GM18868 (cell line): ENCODE measurements at regions not wholly inside any gene's neighbourhood (a gene's known extent, or its start where the extent isn't known, plus 50 kb on each side); places are given as distances from the start of the nearest gene placed in this dataset.
A peak's percentile ranks its signal among the peaks of the same experiment; 100 is the strongest.
"Not testable (repeated sequence)": the region's sequence is repeated elsewhere in the genome, so short reads cannot be mapped to it uniquely, and the experiment has no call there.

Experiments used
- ATAC-seq: cut with Tn5 transposase; IDR thresholded peaks from one replicate; pipeline ENCODE4 v1.9.1; 2021; ENCODE audit warnings: mild to moderate bottlenecking, moderate library complexity; ENCODE audit not compliant: unreplicated experiment

- no peak for ATAC-seq
These were observed 2052.0 kb upstream of the C9orf72 start for GRCh38 chr9:29625292-29625731.

DNA sequence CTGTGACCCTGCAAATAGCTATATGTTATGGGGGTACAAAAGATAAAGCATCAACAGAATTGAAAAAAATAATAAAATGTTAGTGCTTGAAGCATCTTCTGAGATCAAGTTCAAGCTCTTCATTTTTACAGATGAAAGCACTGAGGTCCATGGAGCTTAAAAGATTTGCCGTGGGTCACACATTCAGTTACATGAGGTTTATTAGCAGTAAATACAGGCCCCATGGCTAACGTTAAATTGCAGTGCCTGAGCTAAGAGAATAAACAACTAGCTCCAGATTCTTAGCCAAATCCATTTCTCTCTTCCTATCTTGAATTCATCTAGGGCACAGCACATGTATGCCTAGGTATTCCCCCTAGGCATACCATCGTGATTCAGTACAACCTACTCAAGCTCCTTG, 2052.7 kb upstream of the C9orf72 start:
- ATAC-seq, result no peak

DNA sequence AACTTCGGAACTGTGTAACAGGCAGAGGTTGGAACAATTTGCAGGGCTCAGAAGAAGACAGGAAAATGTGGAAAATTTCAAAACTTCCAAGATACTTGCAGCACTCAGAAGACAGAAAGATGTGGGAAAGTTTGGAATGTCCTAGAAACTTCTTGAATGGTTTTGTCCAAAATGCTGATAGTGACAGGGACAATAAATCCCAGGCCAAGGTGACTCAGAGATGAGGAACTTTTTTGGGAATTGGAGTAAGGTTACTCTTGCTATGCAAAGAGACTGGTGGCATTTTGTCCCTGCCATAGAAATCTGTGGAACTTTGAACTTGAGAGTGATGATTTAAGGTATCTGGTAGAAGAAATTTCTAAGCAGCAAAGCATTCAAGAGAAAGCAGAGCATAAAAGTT, 2055.6 kb upstream of the C9orf72 start:
- ATAC-seq, result not testable (repeated sequence)

GRCh38 chr9:29637471-29638237, 2064.4 kb upstream of the C9orf72 start:
- no peak for ATAC-seq

- no peak for ATAC-seq
These were observed 2067.2 kb upstream of the C9orf72 start for GRCh38 chr9:29640507-29640906.

- ATAC-seq, result no peak
These were observed 2071.2 kb upstream of the C9orf72 start for GRCh38 chr9:29644514-29644913.

GRCh38 chr9:29647451-29647850, 2074.2 kb upstream of the C9orf72 start:
- no peak for ATAC-seq

- ATAC-seq, result no peak
These were observed 2074.9 kb upstream of the C9orf72 start for GRCh38 chr9:29648132-29648531.

DNA sequence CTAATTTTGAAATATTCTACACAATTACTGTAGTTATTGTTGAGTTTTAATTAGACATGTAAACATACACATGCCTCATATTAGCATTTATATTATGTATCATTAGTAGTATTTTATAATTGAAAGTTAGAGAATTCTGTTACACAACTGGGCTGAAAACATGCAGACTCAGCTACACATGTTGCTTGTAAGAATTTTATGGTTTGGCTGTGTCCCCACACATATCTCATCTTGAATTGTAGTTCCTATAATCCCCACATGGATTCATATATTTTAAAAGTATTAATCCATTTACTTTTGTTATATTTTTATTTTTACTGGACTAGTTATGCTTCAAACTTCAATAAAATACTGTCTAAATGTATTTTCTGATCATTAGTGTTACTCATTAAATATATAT, 2075.3 kb upstream of the C9orf72 start:
- no peak for ATAC-seq

DNA sequence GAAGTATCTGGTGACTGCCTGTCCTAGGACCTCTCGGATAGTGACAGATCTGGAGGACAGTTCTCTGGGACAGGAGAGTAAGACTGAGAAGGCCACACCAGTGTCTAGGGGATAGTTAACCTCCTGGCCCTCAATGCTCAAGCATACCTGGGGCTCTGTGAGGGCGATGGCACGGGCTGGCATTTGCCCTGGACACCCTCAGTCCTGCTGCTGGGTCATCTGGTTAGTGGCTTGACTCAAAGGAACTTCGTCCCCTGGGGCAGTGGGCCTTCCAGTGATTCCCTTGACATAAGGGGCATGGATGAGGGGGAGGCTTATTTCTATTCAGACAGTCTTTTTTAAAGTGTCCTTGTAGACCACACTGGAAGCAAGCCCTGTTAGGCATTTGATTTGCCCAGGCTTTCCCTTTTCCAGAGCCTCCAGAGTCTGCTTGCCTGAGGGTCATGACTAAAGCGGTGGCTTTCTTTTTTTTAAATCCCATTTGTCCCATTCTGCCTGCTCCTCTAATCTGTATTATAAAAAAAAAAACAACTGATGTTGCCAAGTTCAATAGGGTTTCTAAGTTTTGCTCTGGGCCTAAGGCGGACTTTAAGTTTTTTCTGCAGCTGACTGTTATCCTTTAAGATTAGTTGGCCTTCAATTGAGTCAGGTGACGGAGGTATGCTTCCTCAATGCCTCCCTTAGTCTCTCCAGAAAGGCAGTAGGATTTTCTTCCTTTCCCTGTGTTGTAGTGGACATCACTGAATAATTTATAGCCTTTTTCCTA, 2083.5 kb upstream of the C9orf72 start:
- ATAC-seq, result no peak

DNA sequence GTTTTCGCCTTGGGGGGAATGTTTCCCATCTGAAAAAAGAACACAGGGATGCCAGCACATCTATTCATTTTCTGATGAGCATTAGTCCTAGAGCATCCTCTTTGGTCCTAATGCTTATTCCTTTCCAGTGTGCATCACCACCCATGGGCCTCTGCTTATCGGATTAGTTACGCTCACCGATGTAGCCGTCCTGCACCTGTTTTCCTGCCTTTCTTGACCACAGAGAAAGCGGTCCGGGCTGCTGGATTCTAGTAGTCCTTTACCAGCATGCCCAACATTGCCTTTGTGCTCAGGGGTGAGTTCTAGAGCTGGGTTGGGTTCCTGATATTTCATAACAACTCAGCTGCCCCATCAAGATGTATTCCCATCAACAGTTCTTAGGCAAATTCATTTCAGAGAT, 2084.5 kb upstream of the C9orf72 start:
- ATAC-seq, result no peak

DNA sequence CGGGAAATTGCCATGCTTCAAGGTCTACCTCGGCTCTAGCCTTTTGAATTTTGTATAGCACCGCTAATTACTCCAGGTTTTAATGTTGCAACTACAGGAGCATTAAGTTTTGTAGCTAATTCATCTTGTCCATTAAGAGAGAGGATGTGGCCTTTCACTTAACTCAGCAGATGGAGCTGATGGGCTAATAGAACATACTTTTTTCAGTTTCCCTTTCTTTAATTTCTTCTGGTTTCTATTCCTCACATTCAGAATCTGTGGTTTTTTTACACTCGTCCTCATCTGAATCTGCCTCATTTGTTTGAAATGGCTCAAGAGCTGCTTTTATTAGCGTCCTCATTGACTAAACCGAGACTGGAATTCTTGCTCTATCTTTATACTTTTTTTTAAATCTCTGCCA, 2085.7 kb upstream of the C9orf72 start:
- no peak for ATAC-seq

- ATAC-seq, result no peak
These were observed 2086.5 kb upstream of the C9orf72 start for GRCh38 chr9:29659736-29660135.

DNA sequence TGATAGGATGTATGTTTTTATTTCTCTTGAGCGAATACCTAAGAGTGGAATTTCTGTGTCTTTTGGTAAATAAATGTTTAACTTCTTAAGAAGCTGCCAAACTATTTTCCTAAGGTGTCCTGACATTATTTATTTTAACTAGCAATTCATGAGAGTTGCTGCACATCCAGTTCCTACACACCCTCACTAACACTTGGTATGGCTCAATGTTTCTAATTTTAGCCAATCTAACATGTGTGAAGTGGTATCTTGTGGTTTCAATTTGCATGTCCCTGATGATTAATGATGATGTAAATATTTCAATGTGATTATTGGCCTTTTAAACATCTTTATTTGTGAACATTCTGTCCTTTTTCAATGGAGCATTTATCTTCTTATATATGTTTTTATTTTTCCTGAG, 2095.5 kb upstream of the C9orf72 start:
- no peak for ATAC-seq

DNA sequence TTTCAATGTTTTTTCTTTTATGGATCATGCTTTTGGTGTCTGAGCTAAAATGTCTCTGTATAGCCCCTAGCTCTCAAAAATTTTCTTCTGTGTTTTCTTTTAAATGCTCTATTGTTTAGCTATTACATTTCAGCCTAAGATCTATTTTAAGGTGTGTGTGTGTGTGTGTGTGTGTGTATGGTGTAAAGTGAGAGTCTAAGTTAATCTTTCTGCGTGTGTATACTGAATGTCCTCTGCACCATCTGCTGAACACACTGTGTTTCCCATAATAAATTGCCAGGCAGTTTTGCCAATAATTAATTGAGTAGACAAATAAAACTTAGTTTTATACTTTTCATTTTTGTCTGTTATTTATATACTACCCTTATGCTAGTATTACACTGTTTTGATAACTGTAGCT, 2096.3 kb upstream of the C9orf72 start:
- no peak for ATAC-seq

- no peak for ATAC-seq
These were observed 2112.2 kb upstream of the C9orf72 start for GRCh38 chr9:29685531-29685930.

GRCh38 chr9:29691145-29691544, 2117.9 kb upstream of the C9orf72 start:
- ATAC-seq, result no peak

DNA sequence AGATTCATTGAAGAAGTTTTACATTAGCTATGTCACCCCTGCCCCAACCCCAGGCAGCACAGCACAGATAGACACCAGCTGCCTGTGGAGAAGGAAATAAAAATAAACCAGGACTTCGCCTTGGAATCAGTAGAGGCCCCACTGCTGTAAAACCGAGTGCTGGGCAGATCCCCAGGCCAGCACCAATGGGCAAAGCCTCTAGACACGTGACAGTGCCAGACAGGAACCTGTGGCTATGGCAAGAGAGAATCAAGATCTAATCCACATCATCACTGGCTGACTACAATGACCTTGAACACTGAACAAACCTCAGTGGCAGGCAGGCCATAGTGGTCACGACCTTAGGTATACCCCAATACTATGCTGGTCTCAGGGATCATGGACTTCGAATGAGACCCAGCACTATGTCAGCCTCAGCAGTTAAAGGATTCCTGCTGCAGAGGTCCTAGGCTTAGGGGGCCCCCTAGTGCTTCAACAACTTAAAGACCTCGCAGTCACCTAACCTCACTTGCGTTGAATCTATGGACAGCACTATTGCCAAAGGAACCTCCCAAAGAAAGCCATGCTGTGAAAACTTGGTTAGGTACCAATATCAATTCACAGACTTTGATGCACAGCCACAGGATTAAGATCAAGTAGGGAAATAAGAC, 2118.6 kb upstream of the C9orf72 start:
- ATAC-seq, result peak; percentile 92

- ATAC-seq, result no peak
These were observed 2123.7 kb upstream of the C9orf72 start for GRCh38 chr9:29697011-29697410.

GRCh38 chr9:29701559-29701958, 2128.3 kb upstream of the C9orf72 start:
- no peak for ATAC-seq

GRCh38 chr9:29701971-29702370, 2128.7 kb upstream of the C9orf72 start:
- no peak for ATAC-seq

DNA sequence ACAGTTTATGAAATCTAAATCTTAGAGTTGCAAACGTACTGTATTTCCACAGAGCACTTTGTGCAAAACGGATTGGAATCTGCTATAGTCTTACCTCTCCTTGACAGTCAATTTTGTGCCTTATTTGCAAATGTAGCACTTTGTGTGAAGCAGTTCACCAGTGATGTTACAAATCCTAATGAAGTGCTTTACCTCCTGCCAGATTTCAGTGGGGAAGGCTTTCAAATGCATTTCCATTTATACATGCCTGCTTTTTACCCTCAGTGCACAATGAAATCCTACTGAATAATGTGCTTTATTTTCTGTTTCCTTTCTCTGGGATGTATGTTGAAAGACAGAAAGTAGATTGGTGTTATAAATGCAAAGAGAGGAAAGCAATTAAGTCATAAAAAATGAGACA, 2141.6 kb upstream of the C9orf72 start:
- no peak for ATAC-seq
